GM12891 (cell line): ENCODE measurements at regions not wholly inside any gene's neighbourhood (a gene's known extent, or its start where the extent isn't known, plus 50 kb on each side); places are given as distances from the start of the nearest gene placed in this dataset.

Source experiments
- DNase-seq: peaks from one replicate; pipeline ENCODE4 v3.0.0; 2011; ENCODE audit warnings: low spot score; ENCODE audit not compliant: insufficient read length
- FAIRE-seq: peaks from 2 replicates; lab custom pipeline; 2011; peaks lifted over from hg19 to GRCh38; lab: Jason Lieb, UNC
- PAX5 ChIP-seq: IDR thresholded peaks from 2 replicates; pipeline ENCODE4 v1.6.1; 2011; ENCODE audit warnings: low read length, moderate library complexity, mild to moderate bottlenecking; ENCODE audit not compliant: insufficient read depth, severe bottlenecking
- POLR2A ChIP-seq: IDR thresholded peaks from 2 replicates; pipeline ENCODE4 v1.6.1; 2011; ENCODE audit warnings: low read depth, low read length, control low read depth
- POLR2AphosphoS5 ChIP-seq: IDR thresholded peaks from 2 replicates; pipeline ENCODE4 v1.6.1; 2011; ENCODE audit warnings: low read depth, low read length, control low read depth
- POU2F2 ChIP-seq: IDR thresholded peaks from 2 replicates; pipeline ENCODE4 v1.6.1; 2011; ENCODE audit warnings: low read depth, mild to moderate bottlenecking, control low read depth, low read length, moderate library complexity
- SPI1 ChIP-seq: IDR thresholded peaks from 2 replicates; pipeline ENCODE4 v1.6.1; 2011; ENCODE audit warnings: low read depth, low read length, control low read depth
- TAF1 ChIP-seq: IDR thresholded peaks from 2 replicates; pipeline ENCODE4 v1.6.1; 2011; ENCODE audit warnings: low read depth, low read length, control low read depth

- FAIRE-seq (no peak), DNase-seq (no peak)
- TF ChIP-seq SPI1 (no peak), TAF1 (no peak), PAX5 (no peak), POU2F2 (no peak), POLR2AphosphoS5 (no peak), POLR2A (no peak)
Measured at GRCh38 chr17:69943058-69943457, 132.0 kb upstream of the KCNJ16 start.

DNA sequence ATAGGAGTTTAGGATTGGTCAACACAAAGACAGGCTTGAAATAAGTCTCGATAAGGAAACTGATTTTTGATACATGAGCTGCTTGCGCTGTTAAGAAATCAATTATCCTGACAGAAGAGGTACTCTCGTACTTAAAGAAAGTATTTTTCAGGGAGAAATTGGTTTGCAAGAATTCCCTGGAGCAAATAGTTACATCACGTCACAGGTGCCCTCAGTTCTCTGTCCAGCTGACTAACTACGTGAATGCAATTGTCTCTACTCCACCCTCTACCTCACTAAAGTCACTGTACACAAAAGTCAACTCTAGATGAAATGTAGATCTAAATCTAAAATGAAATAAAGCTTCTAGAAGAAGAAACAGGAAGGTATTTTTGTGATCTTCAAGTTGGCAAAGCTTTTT lies 130.6 kb upstream of the KCNJ16 start:
- no peak for DNase-seq
- no peak for FAIRE-seq
- TF ChIP-seq PAX5 (no peak), SPI1 (no peak), POU2F2 (no peak), TAF1 (no peak), POLR2A (no peak), POLR2AphosphoS5 (no peak)

- no peak for TF ChIP-seq SPI1
- TF ChIP-seq POLR2AphosphoS5, result no peak
- TF ChIP-seq POU2F2, result no peak
- TF ChIP-seq PAX5, result no peak
- DNase-seq, result no peak
- no peak for FAIRE-seq
Measured at GRCh38 chr17:69945698-69946185, 129.3 kb upstream of the KCNJ16 start.

DNA sequence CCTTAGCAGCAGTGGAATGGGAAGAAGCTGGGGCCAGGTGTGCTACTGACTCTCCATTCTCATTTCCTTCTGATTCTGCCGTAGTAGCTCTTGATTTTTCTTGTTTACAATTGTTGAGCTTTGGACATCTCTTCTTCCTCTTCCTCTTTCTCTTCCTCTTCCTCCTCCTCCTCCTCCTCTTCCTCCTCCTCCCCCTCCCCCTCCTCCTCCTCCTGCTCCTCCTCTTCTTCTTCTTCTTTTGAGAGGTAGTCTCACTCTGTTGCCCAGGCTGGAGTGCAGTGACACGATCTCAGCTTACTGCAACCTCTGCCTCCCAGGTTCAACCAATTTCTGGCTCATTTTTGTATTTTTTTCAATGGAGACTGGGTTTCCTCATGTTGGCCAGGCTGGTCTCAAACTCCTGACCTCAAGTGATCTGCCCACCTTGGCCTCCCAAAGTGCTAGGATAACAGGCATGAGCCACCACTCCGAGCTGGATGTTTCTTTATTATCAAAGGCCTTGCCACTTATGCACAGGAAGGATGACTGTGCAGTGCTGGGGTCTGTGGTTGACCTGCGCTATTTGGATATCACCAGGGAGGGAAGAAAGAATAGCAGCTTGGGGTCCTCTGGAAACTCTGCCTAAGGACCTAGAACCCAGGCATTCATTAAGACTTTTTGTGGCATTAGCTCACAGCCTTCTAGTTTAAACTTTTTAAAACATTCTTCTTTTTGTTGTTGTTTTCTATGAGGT lies 127.8 kb upstream of the KCNJ16 start:
- DNase-seq (no peak), FAIRE-seq (no peak)
- no peak for TF ChIP-seq PAX5
- TF ChIP-seq SPI1, result no peak
- no peak for TF ChIP-seq POLR2AphosphoS5
- no peak for TF ChIP-seq TAF1
- TF ChIP-seq POU2F2, result no peak
- no peak for TF ChIP-seq POLR2A

DNA sequence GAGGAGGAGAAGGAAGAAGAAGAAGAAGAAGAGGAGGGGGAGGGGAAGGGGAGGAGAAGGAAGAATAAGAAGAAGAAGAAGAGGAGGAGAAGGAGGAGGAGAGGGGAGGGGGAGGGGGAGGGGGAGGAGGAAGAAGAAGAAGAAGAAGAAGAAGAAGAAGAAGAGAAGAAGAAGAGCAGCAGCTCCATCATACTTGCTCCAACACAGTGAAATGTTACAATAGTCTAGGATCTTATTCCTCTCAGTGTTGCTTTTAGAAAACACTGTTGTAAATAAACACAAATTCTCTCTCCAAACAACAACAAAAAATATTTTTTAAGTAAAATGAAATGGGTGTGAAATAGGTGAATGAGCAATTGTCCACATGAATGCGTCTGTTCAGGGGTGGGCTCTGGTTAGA lies 126.6 kb upstream of the KCNJ16 start:
- no peak for DNase-seq
- FAIRE-seq, result no peak
- TF ChIP-seq POLR2AphosphoS5, result no peak
- no peak for TF ChIP-seq POLR2A
- TF ChIP-seq TAF1, result no peak
- no peak for TF ChIP-seq POU2F2
- TF ChIP-seq SPI1, result no peak
- TF ChIP-seq PAX5, result no peak

DNA sequence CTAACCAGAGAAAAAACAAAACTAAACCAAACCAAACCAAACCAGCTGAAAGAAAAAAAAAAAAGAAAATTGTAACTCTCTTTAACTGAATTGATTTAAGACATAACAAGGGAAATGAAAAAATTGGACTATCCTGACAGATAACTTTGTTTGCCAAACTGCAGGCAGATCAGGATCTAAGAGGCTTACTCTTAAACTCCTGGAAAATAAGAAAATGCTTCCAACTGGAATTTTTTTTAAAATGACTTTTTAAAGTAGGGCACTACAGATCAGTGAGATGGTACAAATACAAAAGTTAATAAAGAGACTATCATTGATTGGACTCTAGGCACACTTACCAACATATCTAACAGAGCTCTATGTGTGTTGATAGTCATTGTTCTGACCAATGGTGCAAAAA lies 125.5 kb upstream of the KCNJ16 start:
- FAIRE-seq (no peak), DNase-seq (no peak)
- no peak for TF ChIP-seq POLR2A
- TF ChIP-seq SPI1, result no peak
- TF ChIP-seq POLR2AphosphoS5, result no peak
- TF ChIP-seq PAX5, result no peak
- TF ChIP-seq POU2F2, result no peak
- no peak for TF ChIP-seq TAF1

GRCh38 chr17:69949973-69950695 lies 124.9 kb upstream of the KCNJ16 start:
- DNase-seq (no peak), FAIRE-seq (no peak)
- TF ChIP-seq POLR2AphosphoS5 (no peak), TAF1 (no peak)

DNA sequence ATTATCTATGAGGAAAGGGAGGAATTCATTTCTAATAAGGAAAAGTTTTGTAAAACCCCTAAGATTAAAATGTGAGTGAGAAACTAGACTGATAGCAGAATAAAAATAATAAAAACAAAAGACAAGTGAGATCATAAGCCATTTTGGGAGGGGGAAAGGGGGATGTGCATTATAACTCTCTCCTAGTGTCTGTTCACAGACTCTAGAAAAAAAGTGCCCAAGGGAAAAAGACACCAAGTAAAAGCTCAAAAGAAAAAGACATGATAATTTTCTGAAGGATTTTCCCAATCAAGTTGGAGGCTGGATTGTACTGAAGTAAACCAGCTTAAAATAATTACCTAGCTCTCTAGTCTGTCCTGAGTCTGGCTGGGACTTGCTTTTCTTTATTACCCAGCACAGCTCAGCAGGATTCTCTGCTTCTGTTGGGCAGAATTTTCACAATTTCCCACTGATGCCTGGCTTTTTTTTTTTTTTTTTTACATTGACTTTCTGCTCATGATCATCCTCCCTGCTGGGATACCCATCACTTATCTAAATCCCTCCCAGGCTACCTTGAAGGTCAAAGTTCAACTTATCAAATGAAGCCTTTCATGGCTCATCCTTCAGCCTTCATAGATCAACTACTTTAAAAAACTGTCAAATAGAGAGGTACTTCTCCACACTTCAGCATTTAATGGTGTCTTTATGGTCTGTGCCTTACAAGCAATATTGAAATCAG lies 124.2 kb upstream of the KCNJ16 start:
- DNase-seq, result no peak
- no peak for TF ChIP-seq TAF1
- no peak for TF ChIP-seq PAX5
- no peak for TF ChIP-seq POLR2AphosphoS5
- no peak for TF ChIP-seq POLR2A
- no peak for TF ChIP-seq POU2F2
- no peak for TF ChIP-seq SPI1
- FAIRE-seq, result no peak

DNA sequence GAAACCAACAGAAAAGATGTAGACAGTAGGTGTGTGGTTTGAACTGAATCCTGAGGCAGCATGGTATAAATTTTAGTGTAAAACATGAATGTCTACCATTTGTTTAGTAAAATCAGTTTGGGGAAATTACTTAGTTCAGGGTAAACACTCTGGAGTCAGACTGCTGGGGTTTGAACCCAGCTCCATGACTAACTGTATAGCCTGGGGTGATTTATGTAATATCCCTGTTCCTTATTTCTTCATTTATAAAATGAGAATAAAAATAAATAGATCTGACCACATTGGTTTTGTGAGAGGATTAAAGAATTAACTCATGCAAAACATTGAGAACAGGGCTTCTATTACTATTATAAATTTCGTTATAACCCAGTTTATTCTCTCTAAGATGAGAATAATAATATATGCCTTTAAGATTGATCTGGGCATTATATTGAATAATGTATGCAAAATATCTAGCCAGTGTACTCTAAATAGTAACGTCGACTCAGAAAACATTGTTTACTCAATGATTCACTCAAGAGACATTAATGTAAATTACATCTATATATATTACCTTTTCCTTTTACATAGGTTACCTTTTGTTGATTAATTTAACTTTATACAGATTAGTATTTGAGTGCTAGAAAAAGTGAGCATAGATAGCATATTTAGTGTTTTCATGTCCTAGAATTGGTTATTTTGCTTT lies 120.6 kb upstream of the KCNJ16 start:
- TF ChIP-seq PAX5 (no peak), SPI1 (no peak)
- DNase-seq (no peak), FAIRE-seq (no peak)

DNA sequence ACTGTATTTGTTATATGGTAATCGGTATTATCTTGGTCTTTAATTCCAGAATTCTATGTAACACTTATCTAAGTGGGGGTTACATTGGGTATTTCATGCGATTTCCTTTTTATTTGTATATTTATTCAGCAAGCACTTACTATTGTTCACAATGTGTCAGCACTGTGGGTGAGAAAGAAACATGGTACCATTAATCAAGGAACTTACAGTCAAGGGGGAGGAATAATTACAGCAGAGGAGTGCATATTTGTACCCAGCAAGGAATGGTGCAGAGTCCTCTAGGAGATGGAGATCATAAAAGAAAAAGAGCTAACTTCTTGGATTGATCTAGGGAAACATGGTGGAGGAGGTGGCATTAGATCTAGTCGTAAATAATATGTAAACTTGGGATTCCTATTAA lies 117.0 kb upstream of the KCNJ16 start:
- TF ChIP-seq TAF1 (no peak), POLR2AphosphoS5 (no peak), PAX5 (no peak), SPI1 (no peak), POU2F2 (no peak), POLR2A (no peak)
- FAIRE-seq, result no peak
- no peak for DNase-seq
